Neural progenitor cell (in vitro differentiated cells): ENCODE measurements at regions not wholly inside any gene's neighbourhood (a gene's known extent, or its start where the extent isn't known, plus 50 kb on each side); places are given as distances from the start of the nearest gene placed in this dataset.

Source experiments
- DNase-seq: peaks from one replicate; pipeline ENCODE4 v3.0.0-alpha.2; 2016; ENCODE audit warnings: low spot score
- H2AFZ ChIP-seq: fragments of 200-600 bp; sonication (generic); replicated peaks from 2 replicates; pipeline ENCODE4 v1.6.1; 2016; ENCODE audit warnings: antibody characterized with exemption
- H3F3A ChIP-seq: fragments of 200-600 bp; sonication (generic); 2 replicates; pipeline ENCODE4 v1.6.1; 2016; ENCODE audit warnings: antibody characterized with exemption, low read depth
- H3K27ac ChIP-seq: fragments of 200-600 bp; sonication (generic); 2 replicates; pipeline ENCODE4 v1.5.1; 2016; ENCODE audit warnings: mild to moderate bottlenecking
- H3K27me3 ChIP-seq: fragments of 200-600 bp; sonication (generic); 2 replicates; pipeline ENCODE4 v1.6.1; 2016; ENCODE audit warnings: mild to moderate bottlenecking, moderate library complexity
- H3K36me3 ChIP-seq: fragments of 200-600 bp; sonication (generic); 2 replicates; pipeline ENCODE4 v1.5.1; 2016
- H3K4me1 ChIP-seq: fragments of 200-600 bp; sonication (generic); 2 replicates; pipeline ENCODE4 v1.6.1; 2016; ENCODE audit warnings: mixed run types
- H3K4me2 ChIP-seq: fragments of 200-600 bp; sonication (generic); 2 replicates; pipeline ENCODE4 v1.6.1; 2016
- H3K4me3 ChIP-seq: fragments of 200-600 bp; sonication (generic); 2 replicates; pipeline ENCODE4 v1.5.1; 2016
- H3K79me2 ChIP-seq: fragments of 200-600 bp; sonication (generic); 2 replicates; pipeline ENCODE4 v1.6.1; 2016; ENCODE audit warnings: low read depth
- H3K9ac ChIP-seq: fragments of 200-600 bp; sonication (generic); 2 replicates; pipeline ENCODE4 v1.6.1; 2016
- H3K9me3 ChIP-seq: fragments of 200-600 bp; sonication (generic); 2 replicates; pipeline ENCODE4 v1.5.1; 2016; ENCODE audit warnings: low read depth
- H4K20me1 ChIP-seq: fragments of 200-600 bp; sonication (generic); 2 replicates; pipeline ENCODE4 v1.6.1; 2016; ENCODE audit warnings: low read depth
- H3K27ac Mint-ChIP-seq: 3 replicates; pipeline ENCODE4 v1.8.0; 2021; ENCODE audit warnings: mixed read lengths
- H3K27me3 Mint-ChIP-seq: 2 replicates; pipeline ENCODE4 v1.8.0; 2022; ENCODE audit warnings: low read depth, mild to moderate bottlenecking, inconsistent platforms, moderate library complexity, mixed read lengths; ENCODE audit not compliant: insufficient read depth
- H3K36me3 Mint-ChIP-seq: 3 replicates; pipeline ENCODE4 v1.8.0; 2021; ENCODE audit warnings: mixed read lengths
- H3K4me1 Mint-ChIP-seq: 3 replicates; pipeline ENCODE4 v1.8.0; 2021; ENCODE audit warnings: mixed read lengths
- H3K4me3 Mint-ChIP-seq: 3 replicates; pipeline ENCODE4 v1.8.0; 2021; ENCODE audit warnings: mild to moderate bottlenecking, moderate library complexity, mixed read lengths
- H3K9me3 Mint-ChIP-seq: 3 replicates; pipeline ENCODE4 v1.8.0; 2020; ENCODE audit warnings: mixed read lengths
- EZH2 ChIP-seq: fragments of 200-600 bp; sonication (generic); IDR thresholded peaks from 2 replicates; pipeline ENCODE4 v1.6.1; 2017; ENCODE audit warnings: antibody characterized with exemption, mild to moderate bottlenecking, moderate library complexity
- EZH2phosphoT487 ChIP-seq: fragments of 200-600 bp; sonication (generic); IDR thresholded peaks from 2 replicates; pipeline ENCODE4 v1.6.1; 2017; ENCODE audit warnings: antibody characterized with exemption
- TF ChIP-seq, protein P1 (sequence below): fragments of 200-600 bp; sonication (generic); IDR thresholded peaks from 2 replicates; pipeline ENCODE4 v1.5.1; 2017; ENCODE audit warnings: antibody characterized with exemption, mild to moderate bottlenecking

DNA sequence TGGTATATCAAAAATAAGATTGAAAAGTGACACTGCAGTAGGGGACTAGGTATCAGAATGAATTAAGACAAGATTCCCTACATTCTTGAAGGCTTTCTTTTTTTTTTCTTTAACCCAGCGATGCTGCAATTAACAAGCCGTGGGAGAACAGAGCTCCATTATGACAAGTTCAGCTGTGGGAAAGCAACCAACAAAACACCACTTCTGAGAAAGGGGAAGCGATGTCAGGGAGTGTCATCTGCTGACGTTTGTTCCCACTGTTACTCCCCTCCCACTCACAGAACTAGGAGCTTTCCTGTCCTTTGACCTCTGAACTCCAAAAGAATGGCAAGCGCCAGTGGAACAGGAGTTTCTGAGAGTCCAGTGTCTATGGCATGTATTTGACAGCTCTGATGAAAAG, 90.2 kb upstream of the SLITRK2 start:
- H3K4me3 Mint-ChIP-seq: no peak overlapping the region
- H3K4me2 ChIP-seq: no peak overlapping the region
- H3K4me1 ChIP-seq: peaks cover 8% of the 10 kb centered on the region
- H3K27me3 ChIP-seq: no peaks in the 10 kb centered on the region
- H3K36me3 ChIP-seq: no peaks in the 10 kb centered on the region
- H3K79me2 ChIP-seq: no peaks in the 10 kb centered on the region
- H4K20me1 ChIP-seq: no peaks in the 10 kb centered on the region
- no peak overlapping the region for H3K27ac ChIP-seq
- H3K9me3 ChIP-seq: no peaks in the 10 kb centered on the region
- H3K27me3 Mint-ChIP-seq: peaks cover 6% of the 10 kb centered on the region
- H3K27ac Mint-ChIP-seq: no peak overlapping the region
- no peak overlapping the region for H3K4me3 ChIP-seq
- no peak overlapping the region for H3K9ac ChIP-seq
- H3F3A ChIP-seq: peaks cover 3% of the 10 kb centered on the region
- H3K9me3 Mint-ChIP-seq: peaks cover 9% of the 10 kb centered on the region
- DNase-seq: peak; percentile 8
- peaks cover 22% of the 10 kb centered on the region for H3K4me1 Mint-ChIP-seq
- no peaks in the 10 kb centered on the region for H3K36me3 Mint-ChIP-seq
- TF ChIP-seq, protein P1, sequence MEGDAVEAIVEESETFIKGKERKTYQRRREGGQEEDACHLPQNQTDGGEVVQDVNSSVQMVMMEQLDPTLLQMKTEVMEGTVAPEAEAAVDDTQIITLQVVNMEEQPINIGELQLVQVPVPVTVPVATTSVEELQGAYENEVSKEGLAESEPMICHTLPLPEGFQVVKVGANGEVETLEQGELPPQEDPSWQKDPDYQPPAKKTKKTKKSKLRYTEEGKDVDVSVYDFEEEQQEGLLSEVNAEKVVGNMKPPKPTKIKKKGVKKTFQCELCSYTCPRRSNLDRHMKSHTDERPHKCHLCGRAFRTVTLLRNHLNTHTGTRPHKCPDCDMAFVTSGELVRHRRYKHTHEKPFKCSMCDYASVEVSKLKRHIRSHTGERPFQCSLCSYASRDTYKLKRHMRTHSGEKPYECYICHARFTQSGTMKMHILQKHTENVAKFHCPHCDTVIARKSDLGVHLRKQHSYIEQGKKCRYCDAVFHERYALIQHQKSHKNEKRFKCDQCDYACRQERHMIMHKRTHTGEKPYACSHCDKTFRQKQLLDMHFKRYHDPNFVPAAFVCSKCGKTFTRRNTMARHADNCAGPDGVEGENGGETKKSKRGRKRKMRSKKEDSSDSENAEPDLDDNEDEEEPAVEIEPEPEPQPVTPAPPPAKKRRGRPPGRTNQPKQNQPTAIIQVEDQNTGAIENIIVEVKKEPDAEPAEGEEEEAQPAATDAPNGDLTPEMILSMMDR: no peak
- TF ChIP-seq EZH2 (no peak), EZH2phosphoT487 (no peak)
- no peak overlapping the region for H2AFZ ChIP-seq

DNA sequence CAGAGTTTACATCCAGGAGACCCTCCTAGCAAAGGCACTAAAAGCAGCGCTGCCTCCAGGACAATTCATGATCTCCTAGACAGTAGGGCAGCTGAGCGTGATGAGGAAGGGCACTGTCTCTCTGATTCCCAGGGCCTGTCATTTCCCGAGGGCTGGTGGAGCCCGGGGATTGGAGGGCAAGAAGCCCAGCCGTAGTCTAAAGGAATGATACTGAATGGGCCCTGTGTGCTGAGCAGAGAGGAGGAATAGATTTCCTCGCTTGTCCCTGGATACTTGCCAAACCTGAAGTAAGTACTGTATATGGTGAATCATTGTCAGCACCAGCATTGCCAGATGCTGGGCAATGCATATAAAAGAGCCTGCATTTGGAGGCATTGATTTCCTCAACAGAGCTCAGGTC, 88.0 kb upstream of the SLITRK2 start:
- H2AFZ ChIP-seq: no peak overlapping the region
- H3K27me3 ChIP-seq: no peaks in the 10 kb centered on the region
- no peaks in the 10 kb centered on the region for H4K20me1 ChIP-seq
- H3K9ac ChIP-seq: no peak overlapping the region
- no peak overlapping the region for H3K27ac Mint-ChIP-seq
- no peaks in the 10 kb centered on the region for H3K79me2 ChIP-seq
- no peak overlapping the region for H3K4me3 Mint-ChIP-seq
- H3K9me3 Mint-ChIP-seq: peaks cover 9% of the 10 kb centered on the region
- H3K9me3 ChIP-seq: no peaks in the 10 kb centered on the region
- TF ChIP-seq, protein P1: no peak
- TF ChIP-seq EZH2: no peak
- no peak for TF ChIP-seq EZH2phosphoT487
- no peak for DNase-seq
- H3K36me3 ChIP-seq: no peaks in the 10 kb centered on the region
- H3K4me1 ChIP-seq: peaks cover 8% of the 10 kb centered on the region
- no peak overlapping the region for H3K4me3 ChIP-seq
- H3K4me2 ChIP-seq: no peak overlapping the region
- peaks cover 7% of the 10 kb centered on the region for H3K27me3 Mint-ChIP-seq
- H3K27ac ChIP-seq: no peak overlapping the region
- H3K4me1 Mint-ChIP-seq: peaks cover 22% of the 10 kb centered on the region
- no peaks in the 10 kb centered on the region for H3K36me3 Mint-ChIP-seq
- H3F3A ChIP-seq: peaks cover 3% of the 10 kb centered on the region

DNA sequence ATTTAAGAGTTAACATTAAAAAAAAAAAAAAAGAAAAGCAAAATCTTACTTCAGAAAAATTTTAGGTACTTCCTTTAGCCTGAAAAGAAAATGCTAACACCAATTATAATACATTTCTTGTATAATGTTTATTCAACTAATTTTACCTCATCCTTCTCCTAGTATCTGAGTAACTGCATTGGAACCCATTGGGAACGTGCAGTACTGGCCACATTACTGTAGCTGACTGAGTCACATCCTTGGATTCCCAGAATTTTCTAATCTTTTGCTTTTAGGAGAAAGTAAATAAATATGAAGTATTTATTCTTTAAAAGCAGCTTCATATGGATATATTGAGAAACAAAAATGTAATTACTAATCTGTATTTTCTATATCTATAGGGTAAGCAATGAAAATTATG, 82.6 kb upstream of the SLITRK2 start:
- Mint-ChIP-seq H3K9me3 (peaks cover 3% of the 10 kb centered on the region), H3K4me3 (no peak overlapping the region), H3K36me3 (no peaks in the 10 kb centered on the region), H3K27me3 (peaks cover 3% of the 10 kb centered on the region), H3K27ac (no peak overlapping the region), H3K4me1 (no peaks in the 10 kb centered on the region)
- Histone ChIP-seq H3K9me3 (no peaks in the 10 kb centered on the region), H3K4me1 (no peaks in the 10 kb centered on the region), H3K36me3 (no peaks in the 10 kb centered on the region), H4K20me1 (no peaks in the 10 kb centered on the region), H3K27me3 (no peaks in the 10 kb centered on the region), H2AFZ (no peak overlapping the region), H3K79me2 (no peaks in the 10 kb centered on the region), H3K27ac (no peak overlapping the region), H3K9ac (no peak overlapping the region), H3F3A (no peaks in the 10 kb centered on the region), H3K4me3 (no peak overlapping the region), H3K4me2 (no peak overlapping the region)
- no peak for DNase-seq
- TF ChIP-seq, protein P1: no peak
- TF ChIP-seq EZH2: no peak
- no peak for TF ChIP-seq EZH2phosphoT487

DNA sequence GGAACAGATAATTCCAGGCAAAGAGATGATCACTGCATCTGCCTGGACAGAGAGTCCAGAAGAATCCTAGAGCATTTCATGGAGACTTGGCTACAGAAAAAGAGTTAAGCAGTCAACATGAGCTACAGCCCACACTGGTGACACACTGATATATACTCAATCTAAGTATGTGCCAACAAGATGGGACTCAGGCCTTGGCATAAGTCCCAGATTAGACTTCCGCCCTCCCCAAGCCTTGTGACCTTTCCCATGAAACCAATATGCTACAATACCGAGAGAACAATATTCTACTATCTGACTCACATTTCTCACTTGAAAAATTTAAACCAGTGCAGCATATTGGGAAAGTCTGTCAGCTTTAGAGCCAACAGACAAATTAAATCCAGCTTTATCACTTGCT, 65.7 kb upstream of the SLITRK2 start:
- no peaks in the 10 kb centered on the region for H3K36me3 ChIP-seq
- no peak for DNase-seq
- no peaks in the 10 kb centered on the region for H3K79me2 ChIP-seq
- no peak overlapping the region for H3K9ac ChIP-seq
- no peaks in the 10 kb centered on the region for H3F3A ChIP-seq
- no peak overlapping the region for H3K4me3 Mint-ChIP-seq
- peaks cover 4% of the 10 kb centered on the region for H3K9me3 ChIP-seq
- H3K27ac ChIP-seq: no peak overlapping the region
- no peaks in the 10 kb centered on the region for H3K4me1 ChIP-seq
- no peak overlapping the region for H3K27ac Mint-ChIP-seq
- no peak overlapping the region for H3K4me3 ChIP-seq
- H3K36me3 Mint-ChIP-seq: no peaks in the 10 kb centered on the region
- peaks cover 8% of the 10 kb centered on the region for H3K9me3 Mint-ChIP-seq
- H3K4me2 ChIP-seq: no peak overlapping the region
- H3K27me3 ChIP-seq: no peaks in the 10 kb centered on the region
- peaks cover 2% of the 10 kb centered on the region for H3K27me3 Mint-ChIP-seq
- H4K20me1 ChIP-seq: no peaks in the 10 kb centered on the region
- H3K4me1 Mint-ChIP-seq: no peaks in the 10 kb centered on the region
- TF ChIP-seq EZH2: no peak
- no peak for TF ChIP-seq EZH2phosphoT487
- TF ChIP-seq, protein P1: no peak
- H2AFZ ChIP-seq: no peak overlapping the region
